Smooth muscle cell (in vitro differentiated cells): ENCODE measurements at regions not wholly inside any gene's neighbourhood (a gene's known extent, or its start where the extent isn't known, plus 50 kb on each side); places are given as distances from the start of the nearest gene placed in this dataset.
"Not testable (repeated sequence)": the region's sequence is repeated elsewhere in the genome, so short reads cannot be mapped to it uniquely, and the experiment has no call there.

Experiments used
- DNase-seq: peaks from one replicate; lab custom pipeline; 2025; ENCODE audit not compliant: unreplicated experiment; lab: John Stamatoyannopoulos, UW
- H2AFZ ChIP-seq: fragments of 200-600 bp; sonication (generic); 2 replicates; pipeline ENCODE4 v1.6.0; 2016; ENCODE audit warnings: antibody characterized with exemption, low read depth, mild to moderate bottlenecking
- H3F3A ChIP-seq: fragments of 200-600 bp; sonication (generic); 2 replicates; pipeline ENCODE4 v1.6.0; 2017; ENCODE audit warnings: antibody characterized with exemption, low read depth
- H3K27ac ChIP-seq: fragments of 200-600 bp; sonication (generic); 2 replicates; pipeline ENCODE4 v1.5.1; 2016; ENCODE audit warnings: low read depth, mild to moderate bottlenecking
- H3K27me3 ChIP-seq: fragments of 200-600 bp; sonication (generic); 2 replicates; pipeline ENCODE4 v1.6.1; 2016; ENCODE audit warnings: low read depth, mild to moderate bottlenecking
- H3K36me3 ChIP-seq: fragments of 200-600 bp; sonication (generic); 2 replicates; pipeline ENCODE4 v1.5.1; 2016; ENCODE audit warnings: low read depth
- H3K4me1 ChIP-seq: fragments of 200-600 bp; sonication (generic); 2 replicates; pipeline ENCODE4 v1.5.1; 2016; ENCODE audit warnings: low read depth
- H3K4me2 ChIP-seq: fragments of 200-600 bp; sonication (generic); 2 replicates; pipeline ENCODE4 v1.6.0; 2016; ENCODE audit warnings: mild to moderate bottlenecking
- H3K4me3 ChIP-seq: fragments of 200-600 bp; sonication (generic); 2 replicates; pipeline ENCODE4 v1.5.1; 2016; ENCODE audit warnings: mild to moderate bottlenecking
- H3K79me2 ChIP-seq: fragments of 200-600 bp; sonication (generic); 2 replicates; pipeline ENCODE4 v1.6.0; 2016; ENCODE audit warnings: low read depth, mild to moderate bottlenecking
- H3K9ac ChIP-seq: fragments of 200-600 bp; sonication (generic); 2 replicates; pipeline ENCODE4 v1.6.0; 2016; ENCODE audit warnings: low read depth
- H3K9me3 ChIP-seq: fragments of 200-600 bp; sonication (generic); replicated peaks from 2 replicates; pipeline ENCODE4 v1.5.1; 2016; ENCODE audit warnings: low read depth
- H4K20me1 ChIP-seq: fragments of 200-600 bp; sonication (generic); 2 replicates; pipeline ENCODE4 v1.6.0; 2016; ENCODE audit warnings: low read depth
- WGBS: methylation state at CpG from one replicate; pipeline ENCODE4 v1.1.7; 2016; ENCODE audit warnings: low lambda C conversion rate; 5-methylcytosine and 5-hydroxymethylcytosine counted together
- TF ChIP-seq, protein P1 (sequence below): fragments of 200-600 bp; sonication (generic); IDR thresholded peaks from 2 replicates; pipeline ENCODE4 v1.5.1; 2017; ENCODE audit warnings: borderline replicate concordance, mild to moderate bottlenecking, antibody characterized with exemption; ENCODE audit not compliant: insufficient read depth, poor library complexity, severe bottlenecking

GRCh38 chr6:27777614-27778355, 134.4 kb downstream of the OR2B2 start:
- no peaks in the 10 kb centered on the region for H3F3A ChIP-seq
- TF ChIP-seq, protein P1, sequence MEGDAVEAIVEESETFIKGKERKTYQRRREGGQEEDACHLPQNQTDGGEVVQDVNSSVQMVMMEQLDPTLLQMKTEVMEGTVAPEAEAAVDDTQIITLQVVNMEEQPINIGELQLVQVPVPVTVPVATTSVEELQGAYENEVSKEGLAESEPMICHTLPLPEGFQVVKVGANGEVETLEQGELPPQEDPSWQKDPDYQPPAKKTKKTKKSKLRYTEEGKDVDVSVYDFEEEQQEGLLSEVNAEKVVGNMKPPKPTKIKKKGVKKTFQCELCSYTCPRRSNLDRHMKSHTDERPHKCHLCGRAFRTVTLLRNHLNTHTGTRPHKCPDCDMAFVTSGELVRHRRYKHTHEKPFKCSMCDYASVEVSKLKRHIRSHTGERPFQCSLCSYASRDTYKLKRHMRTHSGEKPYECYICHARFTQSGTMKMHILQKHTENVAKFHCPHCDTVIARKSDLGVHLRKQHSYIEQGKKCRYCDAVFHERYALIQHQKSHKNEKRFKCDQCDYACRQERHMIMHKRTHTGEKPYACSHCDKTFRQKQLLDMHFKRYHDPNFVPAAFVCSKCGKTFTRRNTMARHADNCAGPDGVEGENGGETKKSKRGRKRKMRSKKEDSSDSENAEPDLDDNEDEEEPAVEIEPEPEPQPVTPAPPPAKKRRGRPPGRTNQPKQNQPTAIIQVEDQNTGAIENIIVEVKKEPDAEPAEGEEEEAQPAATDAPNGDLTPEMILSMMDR = no peak
- H3K27me3 ChIP-seq = no peaks in the 10 kb centered on the region
- H3K9ac ChIP-seq = no peak overlapping the region
- no peaks in the 10 kb centered on the region for H3K79me2 ChIP-seq
- no peak overlapping the region for H3K27ac ChIP-seq
- H3K36me3 ChIP-seq = no peaks in the 10 kb centered on the region
- H3K4me1 ChIP-seq = no peaks in the 10 kb centered on the region
- no peaks in the 10 kb centered on the region for H4K20me1 ChIP-seq
- H3K9me3 ChIP-seq = no peaks in the 10 kb centered on the region
- peak overlapping the region; percentile 67 for H3K4me2 ChIP-seq
- H2AFZ ChIP-seq = peak overlapping the region; percentile 75
- 57% methylated on average over 11 of the region's 11 CpGs for WGBS
- DNase-seq = no peak
- H3K4me3 ChIP-seq = no peak overlapping the region

GRCh38 chr6:27777126-27777525, 135.1 kb downstream of the OR2B2 start:
- Histone ChIP-seq H3K4me2 (peak overlapping the region; percentile 67), H3K27ac (no peak overlapping the region), H3K36me3 (no peaks in the 10 kb centered on the region), H2AFZ (peak overlapping the region; percentile 75), H3K4me1 (no peaks in the 10 kb centered on the region), H3K4me3 (no peak overlapping the region), H3K9me3 (no peaks in the 10 kb centered on the region), H3K27me3 (no peaks in the 10 kb centered on the region), H3F3A (no peaks in the 10 kb centered on the region), H4K20me1 (no peaks in the 10 kb centered on the region), H3K9ac (no peak overlapping the region), H3K79me2 (no peaks in the 10 kb centered on the region)
- 58% methylated on average over 10 of the region's 10 CpGs for WGBS
- TF ChIP-seq, protein P1 = no peak
- no peak for DNase-seq

- H4K20me1 ChIP-seq = no peaks in the 10 kb centered on the region
- no peak overlapping the region for H3K4me2 ChIP-seq
- no peak for DNase-seq
- H3K79me2 ChIP-seq = no peaks in the 10 kb centered on the region
- no peaks in the 10 kb centered on the region for H3K27me3 ChIP-seq
- no peaks in the 10 kb centered on the region for H3K4me1 ChIP-seq
- H3K27ac ChIP-seq = no peak overlapping the region
- H3K9ac ChIP-seq = no peak overlapping the region
- H3K9me3 ChIP-seq = no peaks in the 10 kb centered on the region
- 96% methylated on average over 4 of the region's 4 CpGs for WGBS
- H3F3A ChIP-seq = no peaks in the 10 kb centered on the region
- H3K4me3 ChIP-seq = no peak overlapping the region
- no peak overlapping the region for H2AFZ ChIP-seq
- H3K36me3 ChIP-seq = no peaks in the 10 kb centered on the region
- TF ChIP-seq, protein P1 = no peak
Observed at GRCh38 chr6:27776504-27776903, 135.7 kb downstream of the OR2B2 start.

DNA sequence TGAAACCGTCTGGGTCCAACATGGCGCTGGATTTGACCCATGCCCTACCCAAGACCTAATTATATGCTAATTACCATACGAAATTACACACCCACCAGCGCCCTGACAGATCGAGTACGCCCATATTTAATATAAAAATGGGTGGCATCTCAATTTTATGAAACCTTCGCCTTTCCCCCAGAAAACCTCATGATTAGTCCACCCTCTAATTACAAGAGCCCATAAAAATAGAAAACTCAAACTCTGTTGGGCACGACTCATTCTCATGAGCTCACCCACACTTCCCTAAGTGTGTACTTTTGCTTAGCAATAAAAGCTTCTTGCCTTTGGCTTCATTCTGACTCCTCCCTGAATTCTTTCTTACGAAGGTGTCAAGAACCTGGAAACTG, 136.4 kb downstream of the OR2B2 start:
- TF ChIP-seq, protein P1 = no peak
- Histone ChIP-seq H3K36me3 (no peaks in the 10 kb centered on the region), H3K27me3 (peaks cover 6% of the 10 kb centered on the region), H2AFZ (no peak overlapping the region), H4K20me1 (no peaks in the 10 kb centered on the region), H3F3A (no peaks in the 10 kb centered on the region), H3K79me2 (no peaks in the 10 kb centered on the region), H3K4me3 (no peak overlapping the region), H3K9ac (no peak overlapping the region), H3K27ac (no peak overlapping the region), H3K9me3 (no peaks in the 10 kb centered on the region), H3K4me1 (no peaks in the 10 kb centered on the region), H3K4me2 (no peak overlapping the region)
- no peak for DNase-seq
- WGBS = 85% methylated on average over 9 of the region's 9 CpGs

DNA sequence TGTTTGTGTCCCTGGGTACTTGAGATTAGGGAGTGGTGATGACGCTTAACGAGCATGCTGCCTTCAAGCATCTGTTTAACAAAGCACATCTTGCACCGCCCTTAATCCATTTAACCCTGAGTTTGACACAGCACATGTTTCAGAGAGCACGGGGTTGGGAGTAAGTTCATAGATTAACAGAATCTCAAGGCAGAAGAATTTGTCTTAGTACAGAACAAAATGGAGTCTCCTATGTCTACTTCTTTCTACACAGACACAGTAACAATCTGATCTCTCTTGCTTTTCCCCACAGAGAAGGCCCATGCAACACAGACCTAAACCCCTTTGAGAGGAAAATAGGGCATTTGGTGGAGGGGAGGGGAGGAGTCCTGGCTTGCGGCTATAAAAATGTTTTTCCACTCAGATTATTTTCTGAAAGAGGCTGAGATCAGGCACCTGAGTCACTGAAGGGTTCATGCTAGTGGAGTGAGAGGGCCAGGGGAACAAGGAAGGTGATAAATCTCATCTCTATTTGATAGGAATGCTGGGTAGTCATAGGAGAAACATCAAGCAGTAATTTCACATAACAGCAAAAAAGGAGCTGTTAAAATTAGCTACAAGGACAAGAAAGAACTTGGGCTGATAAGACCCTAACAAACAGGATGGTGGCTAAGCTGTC, 136.9 kb downstream of the OR2B2 start:
- not testable (repeated sequence) for H3K27ac ChIP-seq, H4K20me1 ChIP-seq, H3K4me2 ChIP-seq, H2AFZ ChIP-seq, H3K36me3 ChIP-seq, H3K9me3 ChIP-seq, H3F3A ChIP-seq, H3K79me2 ChIP-seq, H3K9ac ChIP-seq, H3K4me3 ChIP-seq, H3K4me1 ChIP-seq, DNase-seq
- WGBS = 62% methylated on average over 5 of the region's 5 CpGs
- H3K27me3 ChIP-seq = peaks cover 12% of the 10 kb centered on the region
